Coronary artery (tissue), 2 donors: ENCODE measurements at regions not wholly inside any gene's neighbourhood (a gene's known extent, or its start where the extent isn't known, plus 50 kb on each side); places are given as distances from the start of the nearest gene placed in this dataset.
"Not testable (repeated sequence)": the region's sequence is repeated elsewhere in the genome, so short reads cannot be mapped to it uniquely, and the experiment has no call there.

ENCODE experiments used
- DNase-seq: peaks from one replicate; pipeline ENCODE4 v3.0.0-alpha.2; 2017; ENCODE audit warnings: low spot score
- H3K27ac ChIP-seq, 2 donors: fragments of 200-600 bp; sonication (generic); one replicate each; pipeline ENCODE4 v1.5.1; 2016 to 2019
- H3K4me3 ChIP-seq: fragments of 200-600 bp; sonication (generic); 2 replicates; pipeline ENCODE4 v1.5.1; 2016; ENCODE audit warnings: mild to moderate bottlenecking, moderate library complexity
- CTCF ChIP-seq: fragments of 200-600 bp; sonication (generic); IDR thresholded peaks from one replicate; pipeline ENCODE4 v1.5.1; 2019; ENCODE audit warnings: antibody characterized with exemption

- no peak overlapping the region for H3K27ac ChIP-seq
- DNase-seq, result no peak
- H3K4me3 ChIP-seq, result no peak overlapping the region
- no peak for TF ChIP-seq CTCF
These were observed 67.3 kb upstream of the ADTRP start for GRCh38 chr6:11845664-11846577.

- DNase-seq, H3K27ac ChIP-seq, H3K4me3 ChIP-seq: not testable (repeated sequence)
These were observed 64.2 kb upstream of the ADTRP start for GRCh38 chr6:11842795-11843194.

GRCh38 chr6:11835065-11835464 is 56.5 kb upstream of the ADTRP start:
- no peak for TF ChIP-seq CTCF
- no peak for DNase-seq
- Histone ChIP-seq H3K4me3 (no peak overlapping the region), H3K27ac (no peak overlapping the region)

- no peak for TF ChIP-seq CTCF
- Histone ChIP-seq H3K27ac (no peak overlapping the region), H3K4me3 (no peak overlapping the region)
- DNase-seq, result no peak
These were observed 55.3 kb upstream of the ADTRP start for GRCh38 chr6:11833626-11834592.

GRCh38 chr6:11831653-11832052 is 53.0 kb upstream of the ADTRP start:
- H3K4me3 ChIP-seq, result no peak overlapping the region
- no peak for TF ChIP-seq CTCF
- H3K27ac ChIP-seq, result no peak overlapping the region
- DNase-seq, result no peak

- no peak for TF ChIP-seq CTCF
- no peak for DNase-seq
- H3K27ac ChIP-seq, result no peak overlapping the region
- no peak overlapping the region for H3K4me3 ChIP-seq
These were observed 51.9 kb upstream of the ADTRP start for GRCh38 chr6:11830520-11830919.

GRCh38 chr6:11830105-11830504 is 51.5 kb upstream of the ADTRP start:
- no peak overlapping the region for H3K27ac ChIP-seq
- H3K4me3 ChIP-seq, result no peak overlapping the region
- no peak for DNase-seq
- TF ChIP-seq CTCF, result no peak
